GM10248 (cell line): ENCODE measurements at regions not wholly inside any gene's neighbourhood (a gene's known extent, or its start where the extent isn't known, plus 50 kb on each side); places are given as distances from the start of the nearest gene placed in this dataset.

ENCODE experiments used
- CTCF ChIA-PET: fragments of 300-600 bp; sonication (Branson Sonifier 250); formaldehyde crosslinking; extraction: SDS; loops from one replicate; lab custom pipeline; 2021; ENCODE audit warnings: antibody characterized with exemption; lab: Yijun Ruan, JAX
- POLR2A ChIA-PET: fragments of 350-650 bp; sonication (Branson Sonifier 250); formaldehyde crosslinking; extraction: SDS; loops from one replicate; lab custom pipeline; 2020; ENCODE audit warnings: antibody characterized with exemption; lab: Yijun Ruan, JAX
- DNase-seq: peaks from one replicate; pipeline ENCODE4 v3.0.0; 2012; ENCODE audit errors: extremely low spot score
- CTCF ChIP-seq: IDR thresholded peaks from 2 replicates; pipeline ENCODE4 v1.5.1; 2012; ENCODE audit warnings: mild to moderate bottlenecking, low read depth; ENCODE audit errors: extremely low read depth, missing control alignments, control extremely low read depth

GRCh38 chr22:27470169-27470772 lies 331.3 kb downstream of the MN1 start:
- ChIA-PET CTCF (no interaction called here), POLR2A (no interaction called here)
- no peak for TF ChIP-seq CTCF
- DNase-seq: no peak

GRCh38 chr22:27472975-27473374 lies 328.6 kb downstream of the MN1 start:
- no peak for TF ChIP-seq CTCF
- CTCF ChIA-PET: interaction anchor here (1.0 kb wide), 1 partner anchor 9 kb away, joined by 3 read pairs; no protein-coding TSS in a partner anchor
- POLR2A ChIA-PET: no interaction called here
- no peak for DNase-seq

- POLR2A ChIA-PET: no interaction called here
- no peak for TF ChIP-seq CTCF
- DNase-seq: no peak
- CTCF ChIA-PET: no interaction called here
Measured at GRCh38 chr22:27473533-27473932, 328.0 kb downstream of the MN1 start.

GRCh38 chr22:27474112-27474571 lies 327.4 kb downstream of the MN1 start:
- ChIA-PET POLR2A (no interaction called here), CTCF (no interaction called here)
- no peak for DNase-seq
- no peak for TF ChIP-seq CTCF

DNA sequence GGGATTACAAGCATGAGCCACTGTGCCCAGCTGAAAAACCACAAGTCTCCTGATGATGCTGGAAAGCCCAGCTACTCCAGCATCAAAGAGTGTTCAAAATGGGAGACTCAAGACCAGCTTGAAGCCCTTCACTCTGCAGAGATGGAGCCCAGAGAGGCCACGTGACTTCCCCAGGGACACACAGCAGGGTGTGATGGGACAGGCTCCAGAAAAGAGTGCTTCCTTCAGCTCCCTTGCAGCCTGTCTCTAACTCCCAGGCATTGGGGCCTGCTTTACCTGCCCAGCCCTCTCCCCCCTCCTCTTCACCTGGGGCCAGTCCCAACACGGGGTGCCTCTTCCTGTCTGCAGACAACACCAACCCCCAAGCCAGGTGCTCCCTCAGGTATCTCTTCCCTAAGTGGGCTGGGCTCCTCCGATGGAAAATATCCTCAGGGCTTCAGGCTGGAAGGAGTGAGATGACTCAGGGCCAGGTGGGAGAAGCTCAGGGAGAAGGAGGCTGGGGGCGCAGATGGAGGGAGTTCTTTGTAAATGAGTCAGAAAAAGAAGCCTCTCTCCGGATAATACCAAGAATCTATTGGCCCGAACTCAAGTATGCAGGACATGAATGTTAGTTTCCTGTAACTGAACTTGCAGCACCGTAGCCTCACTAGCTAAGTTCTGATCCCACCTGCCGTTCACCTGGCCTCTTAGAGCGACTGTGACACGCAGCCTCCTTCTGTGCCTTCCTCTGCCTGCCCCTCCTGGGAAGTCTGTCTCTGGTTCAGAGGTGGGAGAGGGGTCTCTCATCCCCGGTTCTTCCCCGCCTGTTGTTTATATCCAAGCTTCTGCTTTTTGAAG lies 326.6 kb downstream of the MN1 start:
- ChIA-PET POLR2A (no interaction called here), CTCF (no interaction called here)
- no peak for TF ChIP-seq CTCF
- no peak for DNase-seq

DNA sequence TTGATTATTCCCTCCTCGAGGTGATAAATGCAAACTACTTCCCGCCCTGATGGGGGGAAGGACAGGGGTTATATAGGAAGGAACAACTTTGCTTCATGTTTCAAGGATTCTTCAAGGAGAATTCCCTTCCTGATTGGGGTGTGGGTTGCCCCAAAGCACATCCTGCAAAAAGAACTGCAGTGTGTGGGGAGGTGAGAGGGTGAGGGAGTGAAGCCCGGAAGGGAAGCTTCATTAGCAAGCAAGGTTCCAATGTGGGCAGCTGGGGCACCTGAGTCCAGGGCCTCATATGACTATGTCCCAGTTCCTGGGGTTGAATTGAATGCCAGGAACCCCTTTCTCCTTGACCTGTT lies 326.0 kb downstream of the MN1 start:
- CTCF ChIA-PET: no interaction called here
- POLR2A ChIA-PET: no interaction called here

More for the DNA sequence above, 326.0 kb downstream of the MN1 start:
- DNase-seq: no peak
- TF ChIP-seq CTCF: no peak
